Uterus (tissue), 2 donors: ENCODE measurements at regions not wholly inside any gene's neighbourhood (a gene's known extent, or its start where the extent isn't known, plus 50 kb on each side); places are given as distances from the start of the nearest gene placed in this dataset.

Experiments used
- POLR2A ChIP-seq, 2 donors: fragments of 450-650 bp; IDR thresholded peaks; one replicate each; pipeline ENCODE4 v1.6.1; 2016; ENCODE audit warnings: antibody characterized with exemption in 2 of 2, mild to moderate bottlenecking in 1 of 2, moderate library complexity in 1 of 2
- TF ChIP-seq, protein P1 (sequence below), 4 experiments: fragments of 200-600 bp in 2 of 4; fragments of 450-650 bp in 2 of 4; sonication (generic) in 2 of 4; IDR thresholded peaks; one replicate each; pipeline ENCODE4 v1.5.1; 2016 to 2019; ENCODE audit warnings: antibody characterized with exemption in 4 of 4, mild to moderate bottlenecking in 2 of 4, moderate library complexity in 1 of 4

DNA sequence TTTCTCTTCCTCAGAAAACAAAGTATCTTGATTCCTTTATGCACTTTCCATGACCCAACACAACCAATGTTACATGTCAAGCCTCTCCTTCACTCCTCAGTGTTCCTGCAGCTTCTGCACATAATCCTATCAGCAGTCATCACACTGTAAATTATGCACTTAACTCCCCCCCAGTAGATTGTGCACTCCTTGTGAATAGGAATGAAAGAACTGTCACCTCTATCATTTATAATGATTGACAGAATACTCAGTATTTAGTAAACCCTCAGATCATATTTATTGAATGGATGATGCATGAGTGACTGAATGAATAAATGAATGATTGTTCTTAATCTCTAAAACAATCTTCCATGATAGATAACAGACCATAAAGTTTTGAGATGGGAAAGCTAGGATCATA, 253.3 kb downstream of the HS3ST1 start:
- TF ChIP-seq, protein P1, sequence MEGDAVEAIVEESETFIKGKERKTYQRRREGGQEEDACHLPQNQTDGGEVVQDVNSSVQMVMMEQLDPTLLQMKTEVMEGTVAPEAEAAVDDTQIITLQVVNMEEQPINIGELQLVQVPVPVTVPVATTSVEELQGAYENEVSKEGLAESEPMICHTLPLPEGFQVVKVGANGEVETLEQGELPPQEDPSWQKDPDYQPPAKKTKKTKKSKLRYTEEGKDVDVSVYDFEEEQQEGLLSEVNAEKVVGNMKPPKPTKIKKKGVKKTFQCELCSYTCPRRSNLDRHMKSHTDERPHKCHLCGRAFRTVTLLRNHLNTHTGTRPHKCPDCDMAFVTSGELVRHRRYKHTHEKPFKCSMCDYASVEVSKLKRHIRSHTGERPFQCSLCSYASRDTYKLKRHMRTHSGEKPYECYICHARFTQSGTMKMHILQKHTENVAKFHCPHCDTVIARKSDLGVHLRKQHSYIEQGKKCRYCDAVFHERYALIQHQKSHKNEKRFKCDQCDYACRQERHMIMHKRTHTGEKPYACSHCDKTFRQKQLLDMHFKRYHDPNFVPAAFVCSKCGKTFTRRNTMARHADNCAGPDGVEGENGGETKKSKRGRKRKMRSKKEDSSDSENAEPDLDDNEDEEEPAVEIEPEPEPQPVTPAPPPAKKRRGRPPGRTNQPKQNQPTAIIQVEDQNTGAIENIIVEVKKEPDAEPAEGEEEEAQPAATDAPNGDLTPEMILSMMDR (IDR thresholded peaks at IDR 0.05): no peak
- TF ChIP-seq POLR2A (IDR thresholded peaks at IDR 0.05): no peak
